ENCODE measurements at regions not wholly inside any gene's neighbourhood (a gene's known extent, or its start where the extent isn't known, plus 50 kb on each side); places are given as distances from the start of the nearest gene placed in this dataset.

GRCh38 chr2:8242739-8243138 is 439.1 kb upstream of the ID2 start:
- TF ChIP-seq MXI1 (conservative IDR thresholded peaks at IDR 0.05; ENCODE audit: poor library complexity, severe bottlenecking) (no peak), EZH2 (IDR thresholded peaks at IDR 0.05; ENCODE audit: borderline replicate concordance, insufficient read depth, low read length, poor library complexity, severe bottlenecking) (no peak)

All from neural cell (in vitro differentiated cells).